ENCODE measurements at regions not wholly inside any gene's neighbourhood (a gene's known extent, or its start where the extent isn't known, plus 50 kb on each side); places are given as distances from the start of the nearest gene placed in this dataset.
"Not testable (repeated sequence)": the region's sequence is repeated elsewhere in the genome, so short reads cannot be mapped to it uniquely, and the experiment has no call there.

GRCh38 chr22:48822278-48823233 is 1005.1 kb downstream of the BRD1 start:
- no peak overlapping the region for H3K4me3 ChIP-seq (ENCODE audit: low read depth, low read length)
- no peak for DNase-seq (ENCODE audit: low read depth)
- TF ChIP-seq CTCF (conservative IDR thresholded peaks at IDR 0.05; ENCODE audit: low read depth, low read length): no peak

- H3K4me3 ChIP-seq (ENCODE audit: low read depth, low read length): no peak overlapping the region
- TF ChIP-seq CTCF (conservative IDR thresholded peaks at IDR 0.05; ENCODE audit: low read depth, low read length): no peak
- no peak for DNase-seq (ENCODE audit: low read depth)
These were observed 1005.9 kb downstream of the BRD1 start for GRCh38 chr22:48821727-48822126.

- H3K4me3 ChIP-seq (ENCODE audit: low read depth, low read length): no peak overlapping the region
- DNase-seq (ENCODE audit: low read depth): no peak
- no peak for TF ChIP-seq CTCF (conservative IDR thresholded peaks at IDR 0.05; ENCODE audit: low read depth, low read length)
These were observed 1006.4 kb downstream of the BRD1 start for GRCh38 chr22:48821346-48821690.

- DNase-seq (ENCODE audit: low read depth): no peak
- no peak overlapping the region for H3K4me3 ChIP-seq (ENCODE audit: low read depth, low read length)
- TF ChIP-seq CTCF (conservative IDR thresholded peaks at IDR 0.05; ENCODE audit: low read depth, low read length): no peak
These were observed 1007.0 kb downstream of the BRD1 start for GRCh38 chr22:48820481-48821345.

- TF ChIP-seq CTCF (conservative IDR thresholded peaks at IDR 0.05; ENCODE audit: low read depth, low read length): no peak
- H3K4me3 ChIP-seq (ENCODE audit: low read depth, low read length): no peak overlapping the region
- no peak for DNase-seq (ENCODE audit: low read depth)
These were observed 1007.7 kb downstream of the BRD1 start for GRCh38 chr22:48819961-48820360.

- H3K4me3 ChIP-seq (ENCODE audit: low read depth, low read length): no peak overlapping the region
- no peak for TF ChIP-seq CTCF (conservative IDR thresholded peaks at IDR 0.05; ENCODE audit: low read depth, low read length)
- DNase-seq (ENCODE audit: low read depth): no peak
These were observed 1008.4 kb downstream of the BRD1 start for GRCh38 chr22:48819232-48819631.

GRCh38 chr22:48817491-48817890 is 1010.2 kb downstream of the BRD1 start:
- not testable (repeated sequence) for H3K4me3 ChIP-seq (ENCODE audit: low read depth, low read length); DNase-seq (ENCODE audit: low read depth)
